Panc1 (cell line): ENCODE measurements at regions not wholly inside any gene's neighbourhood (a gene's known extent, or its start where the extent isn't known, plus 50 kb on each side); places are given as distances from the start of the nearest gene placed in this dataset.

Source experiments
- CTCF ChIP-seq: fragments of 450-650 bp; IDR thresholded peaks from 2 replicates; pipeline ENCODE4 v1.5.1; 2017; ENCODE audit warnings: mild to moderate bottlenecking
- REST ChIP-seq, 2 experiments: IDR thresholded peaks; 2 replicates each; pipeline ENCODE4 v1.6.1; 2011 to 2012; ENCODE audit warnings: low read depth in 2 of 2, control low read depth in 1 of 2, low read length in 1 of 2, mild to moderate bottlenecking in 1 of 2, moderate library complexity in 1 of 2; ENCODE audit not compliant: insufficient read depth in 1 of 2

GRCh38 chr4:108303488-108304177 is 134.9 kb upstream of the LEF1 start:
- TF ChIP-seq CTCF, result no peak
- no peak for TF ChIP-seq REST (IDR thresholded peaks at IDR 0.05; ENCODE audit: insufficient read depth in 1 of 2, low read depth in 2 of 2, low read length in 1 of 2)
